ENCODE measurements at regions not wholly inside any gene's neighbourhood (a gene's known extent, or its start where the extent isn't known, plus 50 kb on each side); places are given as distances from the start of the nearest gene placed in this dataset.
"Not testable (repeated sequence)": the region's sequence is repeated elsewhere in the genome, so short reads cannot be mapped to it uniquely, and the experiment has no call there.

GRCh38 chr3:178967177-178967532 is 104.5 kb downstream of the ZMAT3 start:
- DNase-seq: no peak

- peak; percentile 14 for DNase-seq
Observed at GRCh38 chr3:178966299-178967176, 105.1 kb downstream of the ZMAT3 start.

GRCh38 chr3:178964551-178964950 is 107.1 kb downstream of the ZMAT3 start:
- DNase-seq: no peak

- no peak for DNase-seq
Observed at GRCh38 chr3:178960918-178961317, 110.7 kb downstream of the ZMAT3 start.

GRCh38 chr3:178960181-178960580 is 111.4 kb downstream of the ZMAT3 start:
- DNase-seq: no peak

GRCh38 chr3:178950676-178951075 is 120.9 kb downstream of the ZMAT3 start:
- DNase-seq: no peak

GRCh38 chr3:178949896-178950295 is 121.7 kb downstream of the ZMAT3 start:
- DNase-seq: no peak

- DNase-seq: no peak
Observed at GRCh38 chr3:178948546-178948945, 123.1 kb downstream of the ZMAT3 start.

- no peak for DNase-seq
Observed at GRCh38 chr3:178947738-178948137, 123.9 kb downstream of the ZMAT3 start.

GRCh38 chr3:178942261-178942660 is 129.3 kb downstream of the ZMAT3 start:
- not testable (repeated sequence) for DNase-seq

GRCh38 chr3:178930116-178930515 is 141.5 kb downstream of the ZMAT3 start:
- no peak for DNase-seq

- DNase-seq: no peak
Observed at GRCh38 chr3:178916223-178916622, 155.4 kb downstream of the ZMAT3 start.

GRCh38 chr3:178915365-178915764 is 156.2 kb downstream of the ZMAT3 start:
- no peak for DNase-seq

- DNase-seq: no peak
Observed at GRCh38 chr3:178907081-178907480, 164.5 kb downstream of the ZMAT3 start.

GRCh38 chr3:178901204-178901603 is 170.4 kb downstream of the ZMAT3 start:
- no peak for DNase-seq

- DNase-seq: no peak
Observed at GRCh38 chr3:178900029-178900646, 171.5 kb downstream of the ZMAT3 start.

GRCh38 chr3:178895178-178895789 is 176.3 kb downstream of the ZMAT3 start:
- DNase-seq: no peak

Measured in suppressor macrophage treated with lipopolysaccharide for 4 hours (primary cell).